DMS 273 treated with DMSO at 0.1 percent for 48 hours (cell line): ENCODE measurements at regions not wholly inside any gene's neighbourhood (a gene's known extent, or its start where the extent isn't known, plus 50 kb on each side); places are given as distances from the start of the nearest gene placed in this dataset.
"Not testable (repeated sequence)": the region's sequence is repeated elsewhere in the genome, so short reads cannot be mapped to it uniquely, and the experiment has no call there.

Experiments
- DNase-seq: peaks from one replicate; lab custom pipeline; 2025; lab: John Stamatoyannopoulos, UW

- DNase-seq: no peak
Measured at GRCh38 chr10:123270221-123270620, 116.0 kb downstream of the BUB3 start.

GRCh38 chr10:123270806-123271205, 116.6 kb downstream of the BUB3 start:
- no peak for DNase-seq

GRCh38 chr10:123272171-123272570, 118.0 kb downstream of the BUB3 start:
- DNase-seq: no peak

- DNase-seq: no peak
Measured at GRCh38 chr10:123274306-123275135, 120.3 kb downstream of the BUB3 start.

GRCh38 chr10:123275136-123275564, 120.9 kb downstream of the BUB3 start:
- DNase-seq: no peak

GRCh38 chr10:123278445-123278844, 124.2 kb downstream of the BUB3 start:
- DNase-seq: no peak

GRCh38 chr10:123283371-123283770, 129.2 kb downstream of the BUB3 start:
- not testable (repeated sequence) for DNase-seq

GRCh38 chr10:123284022-123284421, 129.8 kb downstream of the BUB3 start:
- DNase-seq: no peak

- DNase-seq: no peak
Measured at GRCh38 chr10:123287594-123288247, 133.5 kb downstream of the BUB3 start.

GRCh38 chr10:123289432-123289831, 135.2 kb downstream of the BUB3 start:
- DNase-seq: no peak

GRCh38 chr10:123294109-123294508, 139.9 kb downstream of the BUB3 start:
- no peak for DNase-seq

GRCh38 chr10:123294886-123295285, 140.7 kb downstream of the BUB3 start:
- DNase-seq: no peak

- no peak for DNase-seq
Measured at GRCh38 chr10:123295644-123296043, 141.4 kb downstream of the BUB3 start.

GRCh38 chr10:123297175-123297574, 143.0 kb downstream of the BUB3 start:
- no peak for DNase-seq

GRCh38 chr10:123298583-123298982, 144.4 kb downstream of the BUB3 start:
- no peak for DNase-seq

GRCh38 chr10:123299598-123299997, 145.4 kb downstream of the BUB3 start:
- no peak for DNase-seq

GRCh38 chr10:123301077-123301857, 147.1 kb downstream of the BUB3 start:
- DNase-seq: peak; percentile 9

GRCh38 chr10:123303581-123304337, 149.6 kb downstream of the BUB3 start:
- DNase-seq: no peak

- DNase-seq: no peak
Measured at GRCh38 chr10:123305671-123306070, 151.5 kb downstream of the BUB3 start.

- no peak for DNase-seq
Measured at GRCh38 chr10:123306290-123306689, 152.1 kb downstream of the BUB3 start.

- no peak for DNase-seq
Measured at GRCh38 chr10:123309731-123310130, 155.5 kb downstream of the BUB3 start.

GRCh38 chr10:123316776-123317175, 162.6 kb downstream of the BUB3 start:
- DNase-seq: no peak
